RPMI8226 (cell line): ENCODE measurements at regions not wholly inside any gene's neighbourhood (a gene's known extent, or its start where the extent isn't known, plus 50 kb on each side); places are given as distances from the start of the nearest gene placed in this dataset.
"Not testable (repeated sequence)": the region's sequence is repeated elsewhere in the genome, so short reads cannot be mapped to it uniquely, and the experiment has no call there.

Experiments
- DNase-seq: peaks from one replicate; pipeline ENCODE4 v3.0.0-alpha.2; 2015

- DNase-seq: peak; percentile 18
Measured at GRCh38 chr7:153012203-153012602, 252.7 kb downstream of the ACTR3B start.

GRCh38 chr7:153017223-153017622 lies 257.7 kb downstream of the ACTR3B start:
- no peak for DNase-seq

GRCh38 chr7:153021542-153021941 lies 262.0 kb downstream of the ACTR3B start:
- DNase-seq: no peak

GRCh38 chr7:153022475-153023193 lies 263.1 kb downstream of the ACTR3B start:
- DNase-seq: no peak

- DNase-seq: no peak
Measured at GRCh38 chr7:153023194-153023592, 263.6 kb downstream of the ACTR3B start.

GRCh38 chr7:153027210-153027609 lies 267.7 kb downstream of the ACTR3B start:
- no peak for DNase-seq

GRCh38 chr7:153027904-153028303 lies 268.4 kb downstream of the ACTR3B start:
- DNase-seq: no peak

- no peak for DNase-seq
Measured at GRCh38 chr7:153030976-153031375, 271.4 kb downstream of the ACTR3B start.

- peak; percentile 53 for DNase-seq
Measured at GRCh38 chr7:153034791-153035190, 275.2 kb downstream of the ACTR3B start.

GRCh38 chr7:153036396-153037063 lies 277.0 kb downstream of the ACTR3B start:
- no peak for DNase-seq

- no peak for DNase-seq
Measured at GRCh38 chr7:153043440-153043839, 283.9 kb downstream of the ACTR3B start.

GRCh38 chr7:153044981-153045380 lies 285.4 kb downstream of the ACTR3B start:
- no peak for DNase-seq

GRCh38 chr7:153047079-153047959 lies 287.8 kb downstream of the ACTR3B start:
- no peak for DNase-seq

GRCh38 chr7:153052206-153052605 lies 292.7 kb downstream of the ACTR3B start:
- DNase-seq: no peak

- DNase-seq: peak; percentile 57
Measured at GRCh38 chr7:153061910-153062528, 302.5 kb downstream of the ACTR3B start.

GRCh38 chr7:153065051-153065450 lies 305.5 kb downstream of the ACTR3B start:
- no peak for DNase-seq

- no peak for DNase-seq
Measured at GRCh38 chr7:153066711-153067110, 307.2 kb downstream of the ACTR3B start.

- DNase-seq: no peak
Measured at GRCh38 chr7:153070141-153070540, 310.6 kb downstream of the ACTR3B start.

GRCh38 chr7:153072806-153073205 lies 313.3 kb downstream of the ACTR3B start:
- no peak for DNase-seq

- DNase-seq: not testable (repeated sequence)
Measured at GRCh38 chr7:153076289-153076688, 316.7 kb downstream of the ACTR3B start.

GRCh38 chr7:153081496-153081895 lies 321.9 kb downstream of the ACTR3B start:
- DNase-seq: no peak

GRCh38 chr7:153084278-153084677 lies 324.7 kb downstream of the ACTR3B start:
- DNase-seq: no peak

GRCh38 chr7:153087498-153087897 lies 327.9 kb downstream of the ACTR3B start:
- no peak for DNase-seq
